Jurkat, Clone E6-1 (cell line): ENCODE measurements at regions not wholly inside any gene's neighbourhood (a gene's known extent, or its start where the extent isn't known, plus 50 kb on each side); places are given as distances from the start of the nearest gene placed in this dataset.
A peak's percentile ranks its signal among the peaks of the same experiment; 100 is the strongest.

ENCODE experiments used
- DNase-seq: peaks from one replicate; pipeline ENCODE4 v3.0.0-alpha.2; 2011; ENCODE audit warnings: low read depth, low spot score
- H3K4me3 ChIP-seq: 2 replicates; pipeline ENCODE4 v1.5.1; 2011; ENCODE audit warnings: mild to moderate bottlenecking, low read length, control low read depth, moderate library complexity

DNA sequence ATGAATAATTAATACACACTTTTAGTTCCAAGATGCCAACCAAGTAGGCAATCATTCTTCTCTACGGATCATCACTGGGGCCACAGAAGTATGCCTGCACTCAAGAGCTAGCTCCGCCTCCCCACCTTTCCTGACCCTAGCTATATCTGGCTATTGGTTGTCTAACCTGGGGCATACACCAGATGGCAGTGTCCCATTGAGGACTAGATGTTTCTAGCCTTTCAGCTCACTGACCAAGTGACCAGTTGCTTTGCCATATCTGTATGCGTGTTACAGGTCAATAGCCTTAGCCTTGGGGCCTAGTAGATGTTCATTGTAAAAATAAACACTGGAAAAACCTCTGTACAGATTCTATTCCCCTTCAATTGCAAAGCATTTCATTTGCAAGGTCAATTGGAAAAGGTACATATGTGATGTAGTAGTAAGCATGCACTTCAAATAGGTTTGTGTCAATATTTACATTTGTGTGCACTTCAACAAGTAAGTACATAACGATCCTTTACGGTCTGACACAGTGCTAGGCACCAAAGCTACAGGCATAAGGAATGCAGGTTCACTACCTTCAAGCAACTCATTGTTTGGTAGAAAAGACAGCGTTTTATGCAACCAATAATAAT lies 521.7 kb downstream of the PPARGC1A start:
- H3K4me3 ChIP-seq: no peak overlapping the region
- no peak for DNase-seq

DNA sequence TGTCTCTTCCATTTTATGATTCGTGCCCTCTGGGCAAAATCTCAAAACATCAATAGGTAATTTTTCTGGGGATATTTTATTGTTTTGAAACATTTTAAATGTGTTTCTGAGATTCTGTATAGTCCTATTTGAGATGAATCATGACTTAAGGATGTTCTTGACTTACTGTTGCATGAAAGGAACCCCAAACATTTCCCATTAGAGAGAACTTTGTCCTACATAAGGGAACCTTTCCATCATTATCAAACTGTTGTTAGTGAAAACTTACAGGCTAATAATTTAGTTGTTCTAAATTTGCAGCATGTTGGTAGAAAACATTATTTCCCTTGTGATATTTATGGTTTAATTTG lies 523.3 kb downstream of the PPARGC1A start:
- DNase-seq: no peak
- H3K4me3 ChIP-seq: no peak overlapping the region

DNA sequence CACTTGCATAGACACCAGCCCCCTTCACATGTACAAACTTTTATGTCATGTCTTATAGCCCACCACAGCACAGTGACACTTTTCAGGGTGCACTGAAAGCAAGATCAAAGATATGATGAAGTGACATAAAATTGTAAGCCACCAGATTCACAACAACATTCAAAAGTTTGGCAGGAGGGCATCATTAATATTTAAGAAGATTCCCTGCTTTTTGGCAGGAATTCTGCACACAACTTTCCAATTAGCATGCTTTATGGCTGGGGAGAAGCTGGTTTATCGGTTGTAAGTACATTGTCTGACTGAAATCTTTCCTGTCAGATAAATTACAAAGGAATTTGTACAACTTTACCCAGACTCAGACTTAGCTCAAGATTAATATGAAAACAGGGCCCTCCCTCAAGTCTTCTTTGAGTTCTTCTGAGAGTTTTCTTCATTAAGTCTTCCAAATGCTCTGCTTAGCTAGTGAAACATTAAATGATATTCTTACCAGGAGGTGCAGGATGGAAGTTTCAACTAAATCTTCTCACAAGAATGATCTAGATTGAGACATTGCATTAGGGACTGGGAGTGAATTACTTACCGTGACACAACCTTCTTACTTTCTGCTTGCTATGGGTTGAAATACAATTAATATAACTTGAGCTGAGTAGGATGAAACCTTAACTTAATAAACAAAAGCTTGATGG lies 523.8 kb downstream of the PPARGC1A start:
- H3K4me3 ChIP-seq: no peak overlapping the region
- no peak for DNase-seq

DNA sequence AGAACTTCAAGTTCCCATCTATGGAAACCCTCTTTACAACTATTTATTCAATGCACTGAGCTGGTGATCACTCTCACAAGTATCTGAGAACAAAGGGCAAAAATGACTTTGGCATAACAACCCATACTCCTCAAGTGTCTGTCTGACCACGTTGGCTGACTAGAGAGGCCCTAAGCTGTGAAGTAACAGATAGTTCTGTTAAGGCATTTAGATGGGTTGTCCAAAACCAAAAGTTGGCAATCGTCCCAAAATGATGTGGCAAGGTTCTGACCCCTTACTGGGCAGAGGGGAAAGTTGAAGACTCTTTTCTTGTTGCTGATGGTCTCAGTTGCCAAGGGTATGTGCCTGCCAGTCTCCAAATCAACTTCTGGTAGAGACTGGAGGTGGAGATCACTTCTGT lies 524.8 kb downstream of the PPARGC1A start:
- no peak overlapping the region for H3K4me3 ChIP-seq
- DNase-seq: no peak

DNA sequence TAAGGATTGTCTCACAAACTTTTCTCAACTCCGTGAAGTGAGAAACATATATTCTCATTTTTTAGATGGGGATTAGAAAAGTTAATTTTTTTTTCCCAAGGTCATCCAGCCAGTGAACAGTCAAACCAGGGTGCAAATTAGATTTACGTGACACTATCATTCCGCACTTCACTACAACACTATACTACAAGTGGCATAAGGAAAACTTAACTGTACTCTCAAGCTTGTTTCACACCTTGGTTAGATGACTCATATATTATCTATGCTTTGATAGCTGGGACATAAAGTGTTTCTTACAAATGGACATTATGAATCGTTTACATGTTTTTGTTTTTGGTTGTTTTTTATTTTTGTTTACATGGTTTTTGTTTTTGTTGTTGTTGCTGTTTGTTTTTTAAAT lies 525.7 kb downstream of the PPARGC1A start:
- no peak overlapping the region for H3K4me3 ChIP-seq
- no peak for DNase-seq

DNA sequence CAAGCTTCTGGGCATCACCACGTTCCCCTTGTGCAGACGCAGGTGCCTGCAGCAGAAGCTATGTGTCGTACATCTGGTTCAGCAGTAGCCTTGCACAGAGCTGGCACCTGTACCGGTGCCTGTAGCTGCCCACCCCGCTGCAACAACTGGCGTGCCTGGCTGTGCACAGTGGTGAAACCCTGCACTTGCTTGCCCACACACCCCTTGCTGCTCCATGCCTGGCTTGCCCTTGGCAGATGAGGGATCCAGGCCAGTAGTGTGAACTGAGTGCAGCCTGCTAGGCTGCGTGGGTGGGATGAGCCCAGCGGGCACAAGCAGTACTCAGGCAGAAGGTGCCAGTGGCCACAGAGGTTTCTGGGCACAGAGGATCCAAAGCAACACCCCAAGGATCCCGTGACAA lies 528.4 kb downstream of the PPARGC1A start:
- no peak overlapping the region for H3K4me3 ChIP-seq
- no peak for DNase-seq

DNA sequence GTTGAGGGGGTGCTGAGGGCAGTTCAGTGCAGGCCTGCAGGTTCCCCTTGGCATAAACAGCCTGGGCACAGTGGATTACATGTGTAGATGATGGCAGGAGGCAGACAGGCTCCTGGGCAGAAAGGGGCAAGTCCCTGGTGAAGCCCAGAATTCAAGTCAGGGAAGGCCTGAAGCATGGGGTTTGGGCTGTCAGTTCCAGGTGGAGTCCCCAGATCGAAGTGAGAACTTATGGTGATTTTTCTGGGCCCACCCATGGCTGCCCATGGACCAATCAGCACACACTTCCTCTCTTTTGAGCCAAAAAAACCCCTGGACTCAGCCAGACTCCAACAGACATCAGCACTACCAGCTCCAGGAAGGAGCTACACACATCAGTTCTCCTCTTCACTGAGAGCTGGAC lies 529.1 kb downstream of the PPARGC1A start:
- DNase-seq: no peak
- no peak overlapping the region for H3K4me3 ChIP-seq

DNA sequence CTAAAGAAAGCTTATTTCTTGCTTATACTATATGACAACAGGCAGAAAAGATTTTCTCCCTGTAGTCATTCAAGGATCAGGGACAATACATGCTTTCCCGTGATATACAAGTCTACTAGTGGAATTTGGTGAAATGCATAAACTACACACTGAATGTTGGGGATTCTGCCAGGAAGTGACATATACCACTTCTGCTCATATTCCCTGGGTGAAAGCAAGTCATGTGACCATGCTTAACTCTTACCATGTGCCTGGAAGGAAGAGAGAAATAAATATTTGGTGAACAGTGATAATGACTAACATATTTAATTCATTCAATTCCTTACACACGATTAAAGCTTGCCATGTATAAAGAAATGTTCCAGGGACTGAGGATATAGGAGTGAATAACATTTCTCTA lies 534.6 kb downstream of the PPARGC1A start:
- H3K4me3 ChIP-seq: no peak overlapping the region
- no peak for DNase-seq

DNA sequence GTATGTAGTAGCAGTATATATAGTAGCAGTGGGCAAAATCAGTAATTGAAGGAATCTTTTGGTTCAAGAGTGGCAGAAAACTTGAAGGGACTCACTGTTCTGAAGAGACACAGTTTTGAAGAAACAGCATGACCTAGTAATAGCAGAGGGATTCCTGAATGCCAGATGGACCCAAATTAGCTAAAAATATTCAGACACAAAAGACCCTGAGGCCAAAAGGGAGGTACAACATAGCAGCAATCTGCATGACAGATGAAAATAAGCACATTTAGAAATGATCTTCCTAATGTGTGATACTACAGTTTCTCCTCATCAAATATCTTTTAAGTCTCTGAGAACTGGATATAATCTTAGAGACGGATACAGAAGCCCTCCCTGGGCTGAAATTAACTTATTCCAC lies 536.6 kb downstream of the PPARGC1A start:
- no peak overlapping the region for H3K4me3 ChIP-seq
- no peak for DNase-seq

DNA sequence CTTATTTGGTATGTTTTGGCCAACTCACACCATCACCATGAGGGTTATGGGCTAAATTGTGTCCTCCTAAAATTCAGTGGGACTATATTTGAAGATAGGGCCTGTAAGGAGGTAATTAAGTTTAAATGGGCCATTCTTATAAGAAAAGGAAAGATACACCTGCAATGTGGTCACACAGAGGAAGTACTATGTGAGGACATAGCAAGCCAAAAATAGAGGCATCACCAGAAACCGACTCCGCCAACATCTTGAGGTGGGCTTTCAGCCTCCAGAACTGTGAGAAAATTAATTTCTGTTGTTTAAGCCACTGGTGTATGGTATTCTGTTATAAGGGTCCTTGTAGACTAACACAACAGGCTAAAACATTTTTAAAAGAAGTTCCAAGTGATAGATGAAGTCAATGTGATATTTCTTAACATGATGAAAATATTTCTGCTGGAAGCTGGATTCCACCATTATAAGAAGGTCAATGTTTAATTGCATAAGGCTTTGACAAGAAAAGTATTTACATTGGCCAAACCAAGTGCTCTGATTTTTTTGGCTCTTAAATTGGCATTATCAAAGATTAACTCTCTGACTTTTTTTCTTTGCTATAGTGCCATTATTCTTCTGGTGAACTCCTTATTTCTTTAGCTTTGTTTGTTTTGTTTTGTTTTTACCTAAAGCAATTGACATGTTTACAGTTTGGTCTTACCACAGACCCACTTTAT lies 540.9 kb downstream of the PPARGC1A start:
- no peak for DNase-seq
- no peak overlapping the region for H3K4me3 ChIP-seq

DNA sequence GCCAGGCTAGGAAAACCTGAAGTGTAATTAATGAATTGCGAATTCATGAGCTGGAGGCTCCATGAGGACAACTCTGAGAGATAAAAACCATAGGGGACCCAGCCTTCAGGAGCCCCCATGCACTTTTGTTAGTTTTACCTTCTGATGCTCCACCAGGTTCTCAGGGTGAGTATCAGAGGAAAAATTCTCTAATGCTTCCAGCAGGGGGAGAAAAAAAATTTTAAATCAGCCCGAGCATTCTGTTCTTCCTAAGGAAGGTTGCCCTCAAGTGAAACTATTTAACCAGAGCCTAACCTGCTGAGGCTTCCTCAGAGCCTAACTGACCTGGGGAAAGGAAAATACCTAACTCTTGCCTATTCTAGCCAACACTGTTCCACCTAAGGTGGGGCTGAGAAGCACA lies 552.6 kb downstream of the PPARGC1A start:
- no peak overlapping the region for H3K4me3 ChIP-seq
- DNase-seq: peak; percentile 44

DNA sequence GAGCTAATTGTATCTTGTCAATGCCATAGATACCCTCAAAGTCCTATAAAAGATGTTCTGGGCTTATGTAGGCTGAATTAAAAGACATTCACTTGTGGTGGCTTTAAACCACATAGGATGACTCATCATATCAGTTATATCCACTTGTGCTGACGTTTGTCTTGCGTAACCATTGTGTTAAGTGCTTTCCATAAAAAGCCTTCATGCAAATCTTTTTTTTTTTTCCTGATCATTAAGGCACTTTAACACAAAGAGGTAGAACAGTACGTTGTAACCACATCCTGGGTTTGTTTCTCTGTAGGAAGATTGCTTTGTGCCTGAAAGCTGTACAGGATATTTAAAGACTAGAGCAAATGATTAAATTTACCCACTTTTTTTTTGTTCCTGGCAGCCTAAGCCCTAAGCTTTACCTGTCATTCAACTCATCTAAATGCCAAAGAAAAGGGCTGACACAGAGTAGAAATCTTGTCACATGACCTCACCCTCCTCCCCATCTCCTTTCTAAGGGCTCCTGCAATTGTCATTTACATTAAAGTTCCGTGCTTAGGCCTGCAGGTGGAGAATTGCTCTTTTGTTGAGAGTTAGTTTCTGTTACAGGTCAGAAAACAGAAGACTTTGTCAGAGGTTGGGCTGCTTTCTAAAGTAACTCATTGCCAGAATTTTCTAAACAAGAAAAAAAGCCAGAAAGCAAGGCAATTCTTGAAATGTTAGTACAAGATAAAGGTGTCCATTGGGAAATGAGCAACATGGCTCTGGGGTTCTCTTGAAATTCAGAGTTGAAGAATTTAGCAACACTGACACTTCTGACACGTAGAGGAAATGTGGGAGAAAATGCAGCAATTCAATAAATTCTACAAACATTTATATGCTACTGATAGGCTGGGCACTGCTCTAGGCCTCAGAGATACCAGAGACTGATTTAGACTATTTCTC lies 555.6 kb downstream of the PPARGC1A start:
- DNase-seq: peak; percentile 97
- H3K4me3 ChIP-seq: peak overlapping the region; percentile 10

DNA sequence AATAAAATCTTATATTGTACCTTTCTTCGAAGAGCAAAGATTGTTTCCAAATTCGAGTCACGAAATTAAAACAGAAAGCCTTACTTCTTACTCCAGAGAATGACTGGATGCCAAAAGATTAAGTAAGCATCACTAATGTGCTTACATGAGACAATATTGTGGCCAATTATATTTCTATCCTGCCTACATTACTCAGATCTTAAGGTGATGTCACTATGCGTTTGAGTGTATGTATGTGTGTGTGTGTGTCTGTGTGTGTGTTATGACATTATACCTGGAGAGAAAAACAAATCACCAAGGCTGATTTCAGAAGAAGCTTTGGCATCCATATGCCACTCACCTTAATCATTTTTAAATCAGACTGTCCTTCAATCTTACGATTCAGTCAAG lies 556.3 kb downstream of the PPARGC1A start:
- DNase-seq: no peak
- no peak overlapping the region for H3K4me3 ChIP-seq

DNA sequence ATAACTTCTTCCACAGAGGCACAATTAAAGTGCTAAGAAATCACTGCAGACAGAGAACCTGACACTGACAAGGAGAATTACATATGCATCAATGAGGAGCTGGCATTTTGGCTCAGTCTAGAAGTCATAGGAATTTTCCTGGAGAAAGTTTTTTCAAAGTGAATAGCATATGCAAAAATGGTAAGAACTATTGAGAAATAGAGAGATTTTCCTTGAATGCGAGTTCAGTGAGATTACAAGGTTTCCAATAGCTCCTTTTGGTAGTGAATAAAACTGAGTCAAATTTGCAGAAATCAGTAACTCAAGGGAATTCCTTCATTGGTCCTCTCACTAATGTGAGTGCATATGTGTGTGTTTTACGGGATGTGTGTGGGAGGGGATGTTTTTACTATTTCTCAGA lies 557.5 kb downstream of the PPARGC1A start:
- no peak for DNase-seq
- H3K4me3 ChIP-seq: no peak overlapping the region

DNA sequence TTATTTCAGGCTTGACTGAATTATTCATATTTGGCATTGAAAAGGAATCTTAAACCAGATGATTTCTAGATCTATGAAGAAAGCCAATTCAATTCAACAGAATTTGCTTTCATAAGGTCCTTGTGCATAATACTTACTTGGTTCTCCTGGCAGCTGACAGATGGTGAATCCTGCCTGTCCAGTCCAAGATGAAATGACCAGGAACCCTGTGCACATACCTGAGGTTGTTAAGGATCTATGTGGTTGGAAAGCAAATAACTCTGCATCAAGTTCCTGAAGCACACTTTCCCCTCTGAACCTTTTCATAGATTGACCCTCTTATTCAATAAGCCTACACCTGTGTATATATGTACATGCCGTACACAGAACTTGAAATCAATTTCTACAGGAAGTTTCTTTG lies 562.7 kb downstream of the PPARGC1A start:
- no peak for DNase-seq

DNA sequence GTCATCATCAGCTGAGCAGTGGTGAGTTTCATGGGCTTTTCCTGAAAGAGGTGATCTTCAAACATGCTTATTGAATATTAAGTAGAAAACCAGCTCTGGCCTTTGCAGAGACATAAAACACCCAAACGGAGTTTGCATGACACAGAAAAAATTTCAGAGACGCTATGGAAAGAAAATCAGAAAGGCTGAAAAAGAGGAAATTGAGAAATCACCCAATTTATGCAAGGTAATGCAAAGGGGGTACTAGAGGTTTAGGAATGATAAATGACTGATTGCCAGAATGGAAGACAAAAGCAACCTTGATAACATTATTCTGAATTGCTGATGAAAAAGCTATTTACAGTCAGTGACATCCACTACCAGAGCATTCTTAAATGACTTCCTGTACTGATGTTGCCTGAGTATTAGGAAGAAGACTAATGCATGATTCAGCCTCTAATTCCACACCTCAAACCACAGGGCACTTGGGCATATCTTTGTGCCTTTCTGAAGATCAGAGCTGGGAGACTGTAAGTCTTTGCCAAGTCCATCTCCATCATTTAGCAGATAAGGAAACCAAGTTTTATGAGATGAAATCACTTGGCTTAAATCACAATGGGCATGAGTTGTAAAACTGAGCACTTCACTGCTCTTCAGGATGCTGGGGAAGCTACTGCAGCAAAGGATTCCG lies 565.7 kb downstream of the PPARGC1A start:
- DNase-seq: no peak
- no peak overlapping the region for H3K4me3 ChIP-seq

More for the DNA sequence above, 562.7 kb downstream of the PPARGC1A start:
- H3K4me3 ChIP-seq: no peak overlapping the region

DNA sequence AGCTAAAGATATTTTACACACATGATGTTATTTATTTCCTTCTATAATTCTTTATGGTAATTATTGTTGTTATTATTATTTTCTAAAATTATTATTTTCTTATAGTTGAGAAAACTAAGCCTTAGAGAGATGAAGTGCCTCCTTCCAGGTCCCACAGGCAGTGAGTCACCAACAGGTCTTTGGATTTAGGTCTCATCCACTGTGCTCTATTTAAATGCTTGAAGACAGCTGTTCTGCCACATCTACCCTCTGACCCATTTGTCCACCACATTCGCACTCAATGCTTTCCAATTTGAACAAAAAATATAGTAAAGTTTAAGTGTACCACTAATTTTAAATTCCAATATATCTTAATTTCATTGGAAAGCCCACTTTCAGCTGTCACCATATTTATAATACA lies 566.4 kb downstream of the PPARGC1A start:
- no peak for DNase-seq
- H3K4me3 ChIP-seq: no peak overlapping the region

DNA sequence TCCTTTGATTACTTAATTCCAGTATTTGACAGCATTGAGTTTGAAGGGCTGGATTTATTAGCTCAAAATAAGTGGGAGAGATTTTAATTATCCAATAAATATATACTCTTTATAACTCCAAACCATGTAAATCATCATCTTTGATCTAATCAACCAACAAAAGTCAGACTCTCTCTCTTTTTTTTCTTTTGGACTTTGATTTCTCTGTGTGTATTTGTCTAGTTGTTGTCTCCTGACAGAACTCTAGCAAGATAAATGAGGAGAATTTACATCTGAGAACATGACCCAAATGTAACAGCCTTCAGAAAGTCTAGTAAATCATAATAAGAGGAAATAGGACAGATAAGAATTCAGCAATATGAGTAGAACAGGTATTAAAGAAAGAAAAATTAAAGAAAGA lies 567.1 kb downstream of the PPARGC1A start:
- no peak overlapping the region for H3K4me3 ChIP-seq
- no peak for DNase-seq

DNA sequence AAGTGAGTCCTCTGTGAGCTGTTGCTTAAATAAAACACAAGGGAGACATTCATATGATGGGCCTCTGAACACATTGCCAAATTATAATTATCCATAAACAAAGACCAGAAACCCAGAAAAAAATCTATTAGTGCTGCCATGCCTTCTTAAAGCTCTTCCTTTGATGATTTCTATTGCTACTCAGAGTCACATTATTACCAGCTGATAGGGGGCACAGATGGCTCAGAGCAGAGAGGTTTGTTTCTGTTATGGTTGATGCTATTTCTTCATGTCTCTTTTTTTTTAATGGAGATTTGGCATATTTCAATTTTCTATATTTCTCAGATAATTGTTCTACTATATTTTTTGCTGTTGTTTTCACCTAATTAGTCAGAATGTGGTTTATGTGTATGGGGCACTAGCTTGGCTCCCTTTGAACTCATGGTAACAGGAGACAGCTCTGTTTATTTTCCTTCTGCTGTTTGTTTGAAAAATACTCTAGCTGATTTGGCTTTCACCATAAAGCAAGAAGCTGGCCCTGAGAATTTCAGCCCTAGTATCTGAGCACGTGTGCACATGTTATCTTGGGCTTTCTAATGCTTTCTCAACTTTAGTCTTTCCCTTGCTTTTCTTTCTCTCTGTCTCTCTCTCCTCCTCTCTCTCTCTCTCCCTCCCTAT lies 568.8 kb downstream of the PPARGC1A start:
- no peak overlapping the region for H3K4me3 ChIP-seq
- DNase-seq: no peak
